Neutrophil (primary cell): ENCODE measurements at regions not wholly inside any gene's neighbourhood (a gene's known extent, or its start where the extent isn't known, plus 50 kb on each side); places are given as distances from the start of the nearest gene placed in this dataset.

Experiments used
- H3K27ac ChIP-seq: fragments of 200-600 bp; sonication (generic); 2 replicates; pipeline ENCODE4 v1.5.1; 2016; ENCODE audit warnings: mild to moderate bottlenecking, moderate library complexity
- H3K27me3 ChIP-seq: fragments of 200-600 bp; sonication (generic); 2 replicates; pipeline ENCODE4 v1.6.0; 2016; ENCODE audit warnings: mild to moderate bottlenecking
- H3K36me3 ChIP-seq: fragments of 200-600 bp; sonication (generic); 2 replicates; pipeline ENCODE4 v1.5.1; 2017
- H3K4me1 ChIP-seq, 2 experiments: fragments of 200-600 bp in 1 of 2; sonication (generic) in 1 of 2; 1 replicate in 1 of 2; 2 replicates in 1 of 2; pipeline versions ENCODE4 v1.5.1 to v1.6.1; 2013 to 2016; ENCODE audit warnings: low read depth in 1 of 2, low read length in 1 of 2, mild to moderate bottlenecking in 1 of 2, moderate library complexity in 1 of 2; ENCODE audit not compliant: control insufficient read depth in 1 of 2, insufficient read depth in 1 of 2
- H3K4me3 ChIP-seq, 2 experiments: fragments of 200-600 bp in 1 of 2; sonication (generic) in 1 of 2; 1 replicate in 1 of 2; 2 replicates in 1 of 2; pipeline ENCODE4 v1.5.1; 2013 to 2016; ENCODE audit warnings: low read depth in 1 of 2, low read length in 1 of 2, mild to moderate bottlenecking in 1 of 2, moderate library complexity in 1 of 2
- H3K9me3 ChIP-seq: fragments of 200-600 bp; sonication (generic); 2 replicates; pipeline ENCODE4 v1.5.1; 2016
- CTCF ChIP-seq: fragments of 200-600 bp; sonication (generic); IDR thresholded peaks from 2 replicates; pipeline ENCODE4 v1.5.1; 2016; ENCODE audit warnings: antibody characterized with exemption

GRCh38 chr18:47420130-47420529 lies 168.7 kb upstream of the SKOR2 start:
- Histone ChIP-seq H3K27me3 (no peaks in the 10 kb centered on the region), H3K4me3 (no peak overlapping the region), H3K36me3 (no peaks in the 10 kb centered on the region), H3K4me1 (no peaks in the 10 kb centered on the region), H3K9me3 (no peaks in the 10 kb centered on the region), H3K27ac (no peak overlapping the region)
- no peak for TF ChIP-seq CTCF

- Histone ChIP-seq H3K4me3 (no peak overlapping the region), H3K4me1 (no peaks in the 10 kb centered on the region), H3K9me3 (no peaks in the 10 kb centered on the region), H3K27ac (no peak overlapping the region), H3K36me3 (no peaks in the 10 kb centered on the region), H3K27me3 (no peaks in the 10 kb centered on the region)
- TF ChIP-seq CTCF, result no peak
Observed at GRCh38 chr18:47418746-47419145, 167.3 kb upstream of the SKOR2 start.

- no peaks in the 10 kb centered on the region for H3K9me3 ChIP-seq
- no peak overlapping the region for H3K27ac ChIP-seq
- H3K4me1 ChIP-seq, result no peaks in the 10 kb centered on the region
- H3K27me3 ChIP-seq, result no peaks in the 10 kb centered on the region
- H3K36me3 ChIP-seq, result no peaks in the 10 kb centered on the region
- no peak overlapping the region for H3K4me3 ChIP-seq
- no peak for TF ChIP-seq CTCF
Observed at GRCh38 chr18:47417807-47418206, 166.3 kb upstream of the SKOR2 start.

GRCh38 chr18:47415881-47416280 lies 164.4 kb upstream of the SKOR2 start:
- Histone ChIP-seq H3K27me3 (no peaks in the 10 kb centered on the region), H3K9me3 (no peaks in the 10 kb centered on the region), H3K36me3 (no peaks in the 10 kb centered on the region), H3K27ac (no peak overlapping the region), H3K4me3 (no peak overlapping the region), H3K4me1 (no peaks in the 10 kb centered on the region)
- TF ChIP-seq CTCF, result no peak

- no peaks in the 10 kb centered on the region for H3K36me3 ChIP-seq
- TF ChIP-seq CTCF, result no peak
- no peaks in the 10 kb centered on the region for H3K4me1 ChIP-seq
- no peaks in the 10 kb centered on the region for H3K27me3 ChIP-seq
- H3K27ac ChIP-seq, result no peak overlapping the region
- no peak overlapping the region for H3K4me3 ChIP-seq
- no peaks in the 10 kb centered on the region for H3K9me3 ChIP-seq
Observed at GRCh38 chr18:47413327-47413726, 161.9 kb upstream of the SKOR2 start.

- H3K27ac ChIP-seq, result no peak overlapping the region
- H3K4me1 ChIP-seq, result no peaks in the 10 kb centered on the region
- no peak overlapping the region for H3K4me3 ChIP-seq
- H3K36me3 ChIP-seq, result no peaks in the 10 kb centered on the region
- TF ChIP-seq CTCF, result no peak
- H3K9me3 ChIP-seq, result no peaks in the 10 kb centered on the region
- no peaks in the 10 kb centered on the region for H3K27me3 ChIP-seq
Observed at GRCh38 chr18:47412924-47413323, 161.5 kb upstream of the SKOR2 start.
